GM23248 (cell line): ENCODE measurements at regions not wholly inside any gene's neighbourhood (a gene's known extent, or its start where the extent isn't known, plus 50 kb on each side); places are given as distances from the start of the nearest gene placed in this dataset.

Experiments used
- DNase-seq: peaks from one replicate; pipeline ENCODE4 v3.0.0-alpha.2; 2015
- H2AFZ ChIP-seq: fragments of 200-600 bp; sonication (generic); 2 replicates; pipeline ENCODE4 v1.6.1; 2016; ENCODE audit warnings: antibody characterized with exemption
- H3F3A ChIP-seq: fragments of 200-600 bp; sonication (generic); 2 replicates; pipeline ENCODE4 v1.6.1; 2016; ENCODE audit warnings: mild to moderate bottlenecking, antibody characterized with exemption, mixed run types; ENCODE audit not compliant: insufficient read depth
- H3K27ac ChIP-seq: fragments of 200-600 bp; sonication (generic); 2 replicates; pipeline ENCODE4 v1.5.1; 2016; ENCODE audit warnings: mild to moderate bottlenecking
- H3K27me3 ChIP-seq: fragments of 200-600 bp; sonication (generic); replicated peaks from 2 replicates; pipeline ENCODE4 v1.6.1; 2016; ENCODE audit warnings: mild to moderate bottlenecking; ENCODE audit not compliant: insufficient read depth
- H3K36me3 ChIP-seq: fragments of 200-600 bp; sonication (generic); 2 replicates; pipeline ENCODE4 v1.6.1; 2016; ENCODE audit warnings: low read depth, mild to moderate bottlenecking
- H3K4me1 ChIP-seq: fragments of 200-600 bp; sonication (generic); 2 replicates; pipeline ENCODE4 v1.6.1; 2016; ENCODE audit warnings: mild to moderate bottlenecking; ENCODE audit not compliant: insufficient read depth
- H3K4me2 ChIP-seq: fragments of 200-600 bp; sonication (generic); one replicate; pipeline ENCODE4 v1.6.1; 2016; ENCODE audit warnings: mild to moderate bottlenecking; ENCODE audit not compliant: unreplicated experiment
- H3K4me3 ChIP-seq: fragments of 200-600 bp; sonication (generic); 2 replicates; pipeline ENCODE4 v1.5.1; 2016; ENCODE audit warnings: mild to moderate bottlenecking
- H3K79me2 ChIP-seq: fragments of 200-600 bp; sonication (generic); 2 replicates; pipeline ENCODE4 v1.6.1; 2016; ENCODE audit warnings: mild to moderate bottlenecking; ENCODE audit not compliant: insufficient read depth
- H3K9ac ChIP-seq: fragments of 200-600 bp; sonication (generic); 2 replicates; pipeline ENCODE4 v1.6.1; 2016; ENCODE audit warnings: mild to moderate bottlenecking
- H3K9me2 ChIP-seq: fragments of 200-600 bp; sonication (generic); 2 replicates; pipeline ENCODE4 v1.6.1; 2016; ENCODE audit warnings: mixed run types, mild to moderate bottlenecking, moderate library complexity; ENCODE audit not compliant: insufficient read depth
- H3K9me3 ChIP-seq: fragments of 200-600 bp; sonication (generic); one replicate; pipeline ENCODE4 v1.6.1; 2017; ENCODE audit warnings: low read depth
- H4K20me1 ChIP-seq: fragments of 200-600 bp; sonication (generic); 2 replicates; pipeline ENCODE4 v1.6.0; 2016; ENCODE audit not compliant: insufficient read depth
- EZH2 ChIP-seq: fragments of 200-600 bp; sonication (generic); IDR thresholded peaks from 2 replicates; pipeline ENCODE4 v1.6.1; 2018; ENCODE audit warnings: antibody characterized with exemption, mild to moderate bottlenecking; ENCODE audit not compliant: insufficient read depth, poor library complexity, severe bottlenecking
- EZH2phosphoT487 ChIP-seq: fragments of 200-600 bp; sonication (generic); IDR thresholded peaks from 2 replicates; pipeline ENCODE4 v1.6.1; 2018; ENCODE audit warnings: antibody characterized with exemption, moderate library complexity, mild to moderate bottlenecking, low read depth; ENCODE audit not compliant: insufficient read depth
- WGBS, 2 experiments: methylation state at CpG; one replicate each; pipeline ENCODE4 v1.1.6; 2015 to 2017; ENCODE audit warnings: low lambda C conversion rate in 2 of 2, low coverage in 1 of 2; ENCODE audit errors: missing lambda C conversion rate in 2 of 2; 5-methylcytosine and 5-hydroxymethylcytosine counted together
- in situ Hi-C: fragments of 300-500 bp; cut with MboI; formaldehyde crosslinking; loops from 2 replicates; pipeline ENCODE4 v1.15.0; 2020

- no peak for TF ChIP-seq EZH2
- H2AFZ ChIP-seq: no peak overlapping the region
- H3K27me3 ChIP-seq: peaks cover 46% of the 10 kb centered on the region
- no peaks in the 10 kb centered on the region for H3K36me3 ChIP-seq
- H3F3A ChIP-seq: no peaks in the 10 kb centered on the region
- H3K27ac ChIP-seq: no peak overlapping the region
- H3K9ac ChIP-seq: no peak overlapping the region
- in situ Hi-C loops: no loop called here
- H3K4me2 ChIP-seq: no peak overlapping the region
- no peaks in the 10 kb centered on the region for H3K9me2 ChIP-seq
- H3K79me2 ChIP-seq: no peaks in the 10 kb centered on the region
- H3K4me3 ChIP-seq: no peak overlapping the region
- peak; percentile 22 for DNase-seq
- no peaks in the 10 kb centered on the region for H4K20me1 ChIP-seq
- WGBS, 2 experiments: 13 to 22% methylated on average over 3 of the region's 3 CpGs
- peaks cover 7% of the 10 kb centered on the region; the same call in 1 of the 2 replicates for H3K4me1 ChIP-seq
- no peaks in the 10 kb centered on the region for H3K9me3 ChIP-seq
These were observed 86.9 kb upstream of the UBE2E2 start for GRCh38 chr3:23116081-23116837.

- H3K27ac ChIP-seq: no peak overlapping the region
- no peak overlapping the region for H2AFZ ChIP-seq
- no peak for DNase-seq
- H3K79me2 ChIP-seq: no peaks in the 10 kb centered on the region
- in situ Hi-C loops: no loop called here
- 26 to 28% methylated on average over 1 of the region's 1 CpG for WGBS, 2 experiments
- H3K4me2 ChIP-seq: no peak overlapping the region
- peaks cover 45% of the 10 kb centered on the region for H3K27me3 ChIP-seq
- peaks cover 7% of the 10 kb centered on the region; the same call in 1 of the 2 replicates for H3K4me1 ChIP-seq
- H4K20me1 ChIP-seq: no peaks in the 10 kb centered on the region
- no peaks in the 10 kb centered on the region for H3K9me3 ChIP-seq
- no peaks in the 10 kb centered on the region for H3K36me3 ChIP-seq
- H3F3A ChIP-seq: no peaks in the 10 kb centered on the region
- no peak for TF ChIP-seq EZH2
- no peak for TF ChIP-seq EZH2phosphoT487
- no peak overlapping the region for H3K4me3 ChIP-seq
- H3K9me2 ChIP-seq: no peaks in the 10 kb centered on the region
- no peak overlapping the region for H3K9ac ChIP-seq
These were observed 85.3 kb upstream of the UBE2E2 start for GRCh38 chr3:23117856-23118255.

DNA sequence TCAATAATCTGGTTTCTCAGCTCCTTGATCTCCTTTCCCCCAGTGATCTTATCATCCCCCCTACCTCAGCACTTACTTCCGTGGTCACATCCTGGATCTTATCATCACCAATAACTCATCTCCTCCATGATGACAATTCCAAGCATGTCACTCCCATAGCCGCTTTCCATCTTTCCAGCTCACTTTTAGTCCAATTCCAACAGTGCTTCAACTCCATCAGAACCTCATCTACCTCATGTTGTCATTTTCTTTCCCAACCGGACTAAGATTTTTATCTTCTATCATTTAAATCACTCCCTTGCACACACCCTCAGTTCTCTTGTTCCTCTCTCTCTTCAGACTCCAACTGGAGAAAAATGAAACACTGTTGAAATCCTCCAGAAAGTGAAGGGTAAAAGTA lies 75.9 kb upstream of the UBE2E2 start:
- H3F3A ChIP-seq: no peaks in the 10 kb centered on the region
- H3K27me3 ChIP-seq: peaks cover 20% of the 10 kb centered on the region
- TF ChIP-seq EZH2phosphoT487: no peak
- TF ChIP-seq EZH2: no peak
- H3K9me2 ChIP-seq: no peaks in the 10 kb centered on the region
- in situ Hi-C loops: no loop called here
- H3K4me3 ChIP-seq: no peak overlapping the region
- H3K9me3 ChIP-seq: no peaks in the 10 kb centered on the region
- no peaks in the 10 kb centered on the region for H4K20me1 ChIP-seq
- H3K27ac ChIP-seq: no peak overlapping the region
- H3K4me1 ChIP-seq: no peaks in the 10 kb centered on the region
- 93 to 96% methylated on average over 3 of the region's 3 CpGs for whole genome bisulfite sequencing, 2 experiments
- H3K9ac ChIP-seq: no peak overlapping the region
- H3K79me2 ChIP-seq: no peaks in the 10 kb centered on the region
- no peak overlapping the region for H3K4me2 ChIP-seq
- no peak overlapping the region for H2AFZ ChIP-seq
- no peak for DNase-seq
- no peaks in the 10 kb centered on the region for H3K36me3 ChIP-seq

DNA sequence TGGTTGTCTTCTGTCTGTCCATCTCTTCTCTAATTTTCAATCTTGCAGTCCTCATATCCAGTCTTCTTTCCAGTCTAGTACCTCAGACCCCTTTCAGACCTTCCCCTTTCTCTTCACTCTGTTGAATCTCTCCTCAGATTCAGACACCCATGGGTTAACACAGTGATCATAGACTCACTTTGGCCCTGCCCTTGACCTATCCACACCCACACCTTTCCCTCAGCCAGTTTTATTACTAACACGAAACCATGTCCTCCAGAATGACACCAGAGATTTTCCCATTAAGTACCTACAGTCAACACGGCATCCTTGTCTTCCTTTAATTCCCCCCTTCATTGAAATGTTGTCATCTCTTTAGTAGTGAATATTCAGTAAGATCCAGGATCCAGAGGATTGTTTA lies 74.5 kb upstream of the UBE2E2 start:
- no peaks in the 10 kb centered on the region for H3K4me1 ChIP-seq
- no peak overlapping the region for H3K9ac ChIP-seq
- no peaks in the 10 kb centered on the region for H3K9me3 ChIP-seq
- 29 to 30% methylated on average over 2 of the region's 2 CpGs for WGBS, 2 experiments
- TF ChIP-seq EZH2phosphoT487 (no peak), EZH2 (no peak)
- H3K4me3 ChIP-seq: peak overlapping the region; percentile 51
- no peaks in the 10 kb centered on the region for H3K36me3 ChIP-seq
- in situ Hi-C loops: no loop called here
- no peaks in the 10 kb centered on the region for H3K79me2 ChIP-seq
- H3F3A ChIP-seq: no peaks in the 10 kb centered on the region
- no peak for DNase-seq
- H2AFZ ChIP-seq: peak overlapping the region; percentile 76
- peaks cover 10% of the 10 kb centered on the region for H3K27me3 ChIP-seq
- no peaks in the 10 kb centered on the region for H3K9me2 ChIP-seq
- peak overlapping the region; percentile 55 for H3K4me2 ChIP-seq
- H3K27ac ChIP-seq: no peak overlapping the region
- no peaks in the 10 kb centered on the region for H4K20me1 ChIP-seq
